ENCODE measurements at regions not wholly inside any gene's neighbourhood (a gene's known extent, or its start where the extent isn't known, plus 50 kb on each side); places are given as distances from the start of the nearest gene placed in this dataset.

GRCh38 chr18:22467760-22468553, 50.2 kb upstream of the CTAGE1 start:
- Histone ChIP-seq H3K27ac (ENCODE audit: low read length) (no peak overlapping the region), H3K4me3 (ENCODE audit: low read length in 2 of 2) (no peak overlapping the region), H3K4me1 (ENCODE audit: control insufficient read depth, insufficient read depth, low read length) (peaks cover 48% of the 10 kb centered on the region), H3K36me3 (ENCODE audit: control insufficient read depth in 2 of 2, insufficient read depth in 2 of 2, low read length in 2 of 2) (no peaks in the 10 kb centered on the region), H3K9ac (ENCODE audit: low read length in 2 of 2) (no peak overlapping the region), H3K27me3 (ENCODE audit: control insufficient read depth in 1 of 2, insufficient read depth in 2 of 2, low read length in 2 of 2) (no peaks in the 10 kb centered on the region), H3K9me3 (ENCODE audit: control insufficient read depth in 2 of 2, low read length in 2 of 2) (no peaks in the 10 kb centered on the region)

- Histone ChIP-seq H3K9me3 (ENCODE audit: control insufficient read depth in 2 of 2, low read length in 2 of 2) (no peaks in the 10 kb centered on the region), H3K4me1 (ENCODE audit: control insufficient read depth, insufficient read depth, low read length) (peaks cover 48% of the 10 kb centered on the region), H3K27me3 (ENCODE audit: control insufficient read depth in 1 of 2, insufficient read depth in 2 of 2, low read length in 2 of 2) (no peaks in the 10 kb centered on the region), H3K9ac (ENCODE audit: low read length in 2 of 2) (no peak overlapping the region), H3K36me3 (ENCODE audit: control insufficient read depth in 2 of 2, insufficient read depth in 2 of 2, low read length in 2 of 2) (no peaks in the 10 kb centered on the region), H3K4me3 (ENCODE audit: low read length in 2 of 2) (no peak overlapping the region), H3K27ac (ENCODE audit: low read length) (no peak overlapping the region)
These were observed 50.8 kb upstream of the CTAGE1 start for GRCh38 chr18:22468554-22468891.

- no peak overlapping the region for H3K4me3 ChIP-seq (ENCODE audit: low read length in 2 of 2)
- H3K4me1 ChIP-seq (ENCODE audit: control insufficient read depth, insufficient read depth, low read length) = peaks cover 48% of the 10 kb centered on the region
- H3K36me3 ChIP-seq (ENCODE audit: control insufficient read depth in 2 of 2, insufficient read depth in 2 of 2, low read length in 2 of 2) = no peaks in the 10 kb centered on the region
- no peak overlapping the region for H3K27ac ChIP-seq (ENCODE audit: low read length)
- no peaks in the 10 kb centered on the region for H3K9me3 ChIP-seq (ENCODE audit: control insufficient read depth in 2 of 2, low read length in 2 of 2)
- no peaks in the 10 kb centered on the region for H3K27me3 ChIP-seq (ENCODE audit: control insufficient read depth in 1 of 2, insufficient read depth in 2 of 2, low read length in 2 of 2)
- no peak overlapping the region for H3K9ac ChIP-seq (ENCODE audit: low read length in 2 of 2)
These were observed 51.5 kb upstream of the CTAGE1 start for GRCh38 chr18:22469061-22469734.

GRCh38 chr18:22469926-22470247, 52.2 kb upstream of the CTAGE1 start:
- no peaks in the 10 kb centered on the region for H3K27me3 ChIP-seq (ENCODE audit: control insufficient read depth in 1 of 2, insufficient read depth in 2 of 2, low read length in 2 of 2)
- H3K36me3 ChIP-seq (ENCODE audit: control insufficient read depth in 2 of 2, insufficient read depth in 2 of 2, low read length in 2 of 2) = no peaks in the 10 kb centered on the region
- no peak overlapping the region for H3K4me3 ChIP-seq (ENCODE audit: low read length in 2 of 2)
- peaks cover 48% of the 10 kb centered on the region for H3K4me1 ChIP-seq (ENCODE audit: control insufficient read depth, insufficient read depth, low read length)
- no peaks in the 10 kb centered on the region for H3K9me3 ChIP-seq (ENCODE audit: control insufficient read depth in 2 of 2, low read length in 2 of 2)
- H3K27ac ChIP-seq (ENCODE audit: low read length) = no peak overlapping the region
- no peak overlapping the region for H3K9ac ChIP-seq (ENCODE audit: low read length in 2 of 2)

GRCh38 chr18:22470248-22471235, 52.8 kb upstream of the CTAGE1 start:
- peak overlapping the region in 1 of 2 donors; percentile 35 for H3K4me3 ChIP-seq (ENCODE audit: low read length in 2 of 2)
- no peak overlapping the region for H3K9ac ChIP-seq (ENCODE audit: low read length in 2 of 2)
- peaks cover 48% of the 10 kb centered on the region for H3K4me1 ChIP-seq (ENCODE audit: control insufficient read depth, insufficient read depth, low read length)
- no peaks in the 10 kb centered on the region for H3K27me3 ChIP-seq (ENCODE audit: control insufficient read depth in 1 of 2, insufficient read depth in 2 of 2, low read length in 2 of 2)
- peak overlapping the region; percentile 37 for H3K27ac ChIP-seq (ENCODE audit: low read length)
- no peaks in the 10 kb centered on the region for H3K36me3 ChIP-seq (ENCODE audit: control insufficient read depth in 2 of 2, insufficient read depth in 2 of 2, low read length in 2 of 2)
- no peaks in the 10 kb centered on the region for H3K9me3 ChIP-seq (ENCODE audit: control insufficient read depth in 2 of 2, low read length in 2 of 2)

GRCh38 chr18:22471546-22472131, 53.9 kb upstream of the CTAGE1 start:
- Histone ChIP-seq H3K27me3 (ENCODE audit: control insufficient read depth in 1 of 2, insufficient read depth in 2 of 2, low read length in 2 of 2) (no peaks in the 10 kb centered on the region), H3K4me1 (ENCODE audit: control insufficient read depth, insufficient read depth, low read length) (peaks cover 39% of the 10 kb centered on the region), H3K9ac (ENCODE audit: low read length in 2 of 2) (no peak overlapping the region), H3K36me3 (ENCODE audit: control insufficient read depth in 2 of 2, insufficient read depth in 2 of 2, low read length in 2 of 2) (no peaks in the 10 kb centered on the region), H3K27ac (ENCODE audit: low read length) (peak overlapping the region; percentile 37), H3K4me3 (ENCODE audit: low read length in 2 of 2) (peak overlapping the region in 1 of 2 donors; percentile 1), H3K9me3 (ENCODE audit: control insufficient read depth in 2 of 2, low read length in 2 of 2) (no peaks in the 10 kb centered on the region)

GRCh38 chr18:22473366-22473765, 55.7 kb upstream of the CTAGE1 start:
- Histone ChIP-seq H3K4me1 (ENCODE audit: control insufficient read depth, insufficient read depth, low read length) (peaks cover 27% of the 10 kb centered on the region), H3K9ac (ENCODE audit: low read length in 2 of 2) (no peak overlapping the region), H3K4me3 (ENCODE audit: low read length in 2 of 2) (no peak overlapping the region), H3K9me3 (ENCODE audit: control insufficient read depth in 2 of 2, low read length in 2 of 2) (no peaks in the 10 kb centered on the region), H3K27ac (ENCODE audit: low read length) (no peak overlapping the region), H3K27me3 (ENCODE audit: control insufficient read depth in 1 of 2, insufficient read depth in 2 of 2, low read length in 2 of 2) (peaks cover 0 to 2% of the 10 kb centered on the region in 2 donors), H3K36me3 (ENCODE audit: control insufficient read depth in 2 of 2, insufficient read depth in 2 of 2, low read length in 2 of 2) (no peaks in the 10 kb centered on the region)

- H3K27me3 ChIP-seq (ENCODE audit: control insufficient read depth in 1 of 2, insufficient read depth in 2 of 2, low read length in 2 of 2) = peaks cover 0 to 2% of the 10 kb centered on the region in 2 donors
- H3K36me3 ChIP-seq (ENCODE audit: control insufficient read depth in 2 of 2, insufficient read depth in 2 of 2, low read length in 2 of 2) = no peaks in the 10 kb centered on the region
- no peak overlapping the region for H3K9ac ChIP-seq (ENCODE audit: low read length in 2 of 2)
- no peak overlapping the region for H3K4me3 ChIP-seq (ENCODE audit: low read length in 2 of 2)
- H3K4me1 ChIP-seq (ENCODE audit: control insufficient read depth, insufficient read depth, low read length) = peaks cover 20% of the 10 kb centered on the region
- no peak overlapping the region for H3K27ac ChIP-seq (ENCODE audit: low read length)
- no peaks in the 10 kb centered on the region for H3K9me3 ChIP-seq (ENCODE audit: control insufficient read depth in 2 of 2, low read length in 2 of 2)
These were observed 57.8 kb upstream of the CTAGE1 start for GRCh38 chr18:22475426-22476100.

GRCh38 chr18:22477222-22477621, 59.5 kb upstream of the CTAGE1 start:
- Histone ChIP-seq H3K9ac (ENCODE audit: low read length in 2 of 2) (no peak overlapping the region), H3K27me3 (ENCODE audit: control insufficient read depth in 1 of 2, insufficient read depth in 2 of 2, low read length in 2 of 2) (peaks cover 0 to 2% of the 10 kb centered on the region in 2 donors), H3K27ac (ENCODE audit: low read length) (no peak overlapping the region), H3K4me1 (ENCODE audit: control insufficient read depth, insufficient read depth, low read length) (peaks cover 4% of the 10 kb centered on the region), H3K9me3 (ENCODE audit: control insufficient read depth in 2 of 2, low read length in 2 of 2) (no peaks in the 10 kb centered on the region), H3K36me3 (ENCODE audit: control insufficient read depth in 2 of 2, insufficient read depth in 2 of 2, low read length in 2 of 2) (no peaks in the 10 kb centered on the region), H3K4me3 (ENCODE audit: low read length in 2 of 2) (no peak overlapping the region)

- Histone ChIP-seq H3K9ac (ENCODE audit: low read length in 2 of 2) (no peak overlapping the region), H3K4me1 (ENCODE audit: control insufficient read depth, insufficient read depth, low read length) (no peaks in the 10 kb centered on the region), H3K36me3 (ENCODE audit: control insufficient read depth in 2 of 2, insufficient read depth in 2 of 2, low read length in 2 of 2) (no peaks in the 10 kb centered on the region), H3K27me3 (ENCODE audit: control insufficient read depth in 1 of 2, insufficient read depth in 2 of 2, low read length in 2 of 2) (no peaks in the 10 kb centered on the region), H3K9me3 (ENCODE audit: control insufficient read depth in 2 of 2, low read length in 2 of 2) (no peaks in the 10 kb centered on the region), H3K4me3 (ENCODE audit: low read length in 2 of 2) (no peak overlapping the region), H3K27ac (ENCODE audit: low read length) (no peak overlapping the region)
These were observed 65.2 kb upstream of the CTAGE1 start for GRCh38 chr18:22482948-22483347.

Data from stomach smooth muscle (tissue), 2 donors.